Loucy (cell line): ENCODE measurements at regions not wholly inside any gene's neighbourhood (a gene's known extent, or its start where the extent isn't known, plus 50 kb on each side); places are given as distances from the start of the nearest gene placed in this dataset.

Experiments
- H2AFZ ChIP-seq: fragments of 200-600 bp; sonication (generic); 2 replicates; pipeline ENCODE4 v1.6.0; 2016; ENCODE audit warnings: antibody characterized with exemption, mild to moderate bottlenecking, low read length, moderate library complexity
- H3F3A ChIP-seq: fragments of 200-600 bp; 2 replicates; pipeline ENCODE4 v1.6.0; 2016; ENCODE audit warnings: antibody characterized with exemption, low read depth, mild to moderate bottlenecking
- H3K27me3 ChIP-seq: fragments of 200-600 bp; sonication (generic); 2 replicates; pipeline ENCODE4 v1.6.1; 2014; ENCODE audit warnings: low read length, mild to moderate bottlenecking; ENCODE audit not compliant: insufficient read depth, poor library complexity, severe bottlenecking
- H3K36me3 ChIP-seq: fragments of 200-600 bp; sonication (generic); 2 replicates; pipeline ENCODE4 v1.6.1; 2016; ENCODE audit warnings: low read length; ENCODE audit not compliant: insufficient read depth
- H3K4me1 ChIP-seq: fragments of 200-600 bp; sonication (generic); 2 replicates; pipeline ENCODE4 v1.5.1; 2014; ENCODE audit warnings: low read length, mild to moderate bottlenecking; ENCODE audit not compliant: insufficient read depth, poor library complexity, severe bottlenecking
- H3K4me2 ChIP-seq: fragments of 200-600 bp; sonication (generic); 2 replicates; pipeline ENCODE4 v1.6.0; 2014; ENCODE audit warnings: antibody characterized with exemption, low read length, low read depth, mild to moderate bottlenecking; ENCODE audit not compliant: poor library complexity, severe bottlenecking
- H3K4me3 ChIP-seq: fragments of 200-600 bp; sonication (generic); 2 replicates; pipeline ENCODE4 v1.5.1; 2014; ENCODE audit warnings: low read length, mild to moderate bottlenecking, mixed read lengths; ENCODE audit not compliant: poor library complexity, severe bottlenecking
- H3K79me2 ChIP-seq: fragments of 200-600 bp; sonication (generic); 2 replicates; pipeline ENCODE4 v1.6.1; 2014; ENCODE audit warnings: low read length; ENCODE audit not compliant: insufficient read depth
- H3K9ac ChIP-seq: fragments of 200-600 bp; sonication (generic); 2 replicates; pipeline ENCODE4 v1.6.0; 2014; ENCODE audit warnings: mild to moderate bottlenecking, low read depth, low read length, moderate library complexity; ENCODE audit not compliant: poor library complexity, severe bottlenecking
- H3K9me2 ChIP-seq: fragments of 200-600 bp; sonication (generic); replicated peaks from 2 replicates; pipeline ENCODE4 v1.6.1; 2016; ENCODE audit warnings: low read depth, low read length, mixed read lengths
- H3K9me3 ChIP-seq: fragments of 200-600 bp; sonication (generic); 2 replicates; pipeline ENCODE4 v1.6.1; 2014; ENCODE audit warnings: mild to moderate bottlenecking, antibody characterized with exemption, low read length, low read depth; ENCODE audit not compliant: insufficient read depth
- H4K20me1 ChIP-seq: fragments of 200-600 bp; sonication (generic); 2 replicates; pipeline ENCODE4 v1.6.0; 2014; ENCODE audit warnings: antibody characterized with exemption, low read length, mild to moderate bottlenecking; ENCODE audit not compliant: insufficient read depth, poor library complexity, severe bottlenecking
- EZH2phosphoT487 ChIP-seq: fragments of 200-600 bp; IDR thresholded peaks from 2 replicates; pipeline ENCODE4 v1.6.1; 2018; ENCODE audit warnings: antibody characterized with exemption, mild to moderate bottlenecking, moderate library complexity, borderline replicate concordance
- TF ChIP-seq, protein P1 (sequence below): fragments of 200-600 bp; sonication (generic); conservative IDR thresholded peaks from 2 replicates; pipeline ENCODE4 v1.5.1; 2014; ENCODE audit warnings: mild to moderate bottlenecking, antibody characterized with exemption, low read length

DNA sequence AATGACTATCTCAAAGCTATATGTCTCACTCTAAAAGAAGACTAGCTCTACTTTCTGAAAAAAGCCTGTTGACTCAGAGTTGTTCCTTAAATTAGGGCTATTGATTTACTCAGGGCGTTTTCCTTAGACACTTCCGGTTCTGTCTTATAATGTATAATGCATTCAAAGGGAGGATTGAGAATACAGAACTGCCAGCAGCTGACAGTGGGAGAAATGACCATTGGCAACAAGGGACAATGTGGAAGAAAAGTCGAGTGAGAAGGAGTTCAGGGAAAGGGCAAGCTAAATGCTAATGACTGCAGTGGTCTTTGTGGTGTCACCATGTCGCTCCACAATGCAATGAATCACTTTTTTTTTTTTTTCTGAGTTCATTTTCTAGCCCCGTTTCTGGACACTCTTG lies 65.7 kb upstream of the ANKH start:
- Histone ChIP-seq H2AFZ (peak overlapping the region; percentile 58; the same call in 1 of the 2 replicates), H3K4me1 (peaks cover 21% of the 10 kb centered on the region), H3K4me3 (no peak overlapping the region), H3F3A (no peaks in the 10 kb centered on the region; the same call in 1 of the 2 replicates), H3K9ac (no peak overlapping the region), H3K9me3 (no peaks in the 10 kb centered on the region), H3K4me2 (no peak overlapping the region), H3K79me2 (no peaks in the 10 kb centered on the region), H4K20me1 (no peaks in the 10 kb centered on the region), H3K27me3 (no peaks in the 10 kb centered on the region), H3K9me2 (no peaks in the 10 kb centered on the region), H3K36me3 (no peaks in the 10 kb centered on the region)
- no peak for TF ChIP-seq EZH2phosphoT487
- TF ChIP-seq, protein P1, sequence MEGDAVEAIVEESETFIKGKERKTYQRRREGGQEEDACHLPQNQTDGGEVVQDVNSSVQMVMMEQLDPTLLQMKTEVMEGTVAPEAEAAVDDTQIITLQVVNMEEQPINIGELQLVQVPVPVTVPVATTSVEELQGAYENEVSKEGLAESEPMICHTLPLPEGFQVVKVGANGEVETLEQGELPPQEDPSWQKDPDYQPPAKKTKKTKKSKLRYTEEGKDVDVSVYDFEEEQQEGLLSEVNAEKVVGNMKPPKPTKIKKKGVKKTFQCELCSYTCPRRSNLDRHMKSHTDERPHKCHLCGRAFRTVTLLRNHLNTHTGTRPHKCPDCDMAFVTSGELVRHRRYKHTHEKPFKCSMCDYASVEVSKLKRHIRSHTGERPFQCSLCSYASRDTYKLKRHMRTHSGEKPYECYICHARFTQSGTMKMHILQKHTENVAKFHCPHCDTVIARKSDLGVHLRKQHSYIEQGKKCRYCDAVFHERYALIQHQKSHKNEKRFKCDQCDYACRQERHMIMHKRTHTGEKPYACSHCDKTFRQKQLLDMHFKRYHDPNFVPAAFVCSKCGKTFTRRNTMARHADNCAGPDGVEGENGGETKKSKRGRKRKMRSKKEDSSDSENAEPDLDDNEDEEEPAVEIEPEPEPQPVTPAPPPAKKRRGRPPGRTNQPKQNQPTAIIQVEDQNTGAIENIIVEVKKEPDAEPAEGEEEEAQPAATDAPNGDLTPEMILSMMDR: no peak

DNA sequence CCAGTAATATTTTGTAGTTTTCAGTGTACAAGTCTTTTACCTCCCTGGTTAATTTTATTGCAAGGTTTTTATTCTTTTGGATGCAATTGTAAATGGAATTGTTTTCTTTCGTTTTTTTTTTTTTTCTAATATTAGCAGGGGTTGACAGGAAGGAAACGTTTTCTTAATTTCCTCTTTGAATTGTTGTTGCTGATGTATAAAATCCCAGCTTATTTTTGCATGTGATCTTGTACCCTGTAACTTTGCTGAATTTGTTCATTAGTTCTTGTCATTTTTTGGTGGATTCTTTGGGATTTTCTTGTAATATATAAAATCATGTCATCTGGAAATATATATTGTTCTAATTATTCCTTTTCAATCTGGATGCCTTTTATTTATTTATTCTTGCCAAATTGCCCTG lies 65.0 kb upstream of the ANKH start:
- Histone ChIP-seq H3K9me2 (no peaks in the 10 kb centered on the region), H3K4me2 (peak overlapping the region; percentile 26), H3K36me3 (no peaks in the 10 kb centered on the region), H3F3A (no peaks in the 10 kb centered on the region; the same call in 1 of the 2 replicates), H3K9ac (no peak overlapping the region), H3K4me3 (no peak overlapping the region), H3K9me3 (no peaks in the 10 kb centered on the region), H3K27me3 (no peaks in the 10 kb centered on the region), H4K20me1 (no peaks in the 10 kb centered on the region), H3K4me1 (peaks cover 21% of the 10 kb centered on the region), H2AFZ (no peak overlapping the region), H3K79me2 (no peaks in the 10 kb centered on the region)
- TF ChIP-seq, protein P1: no peak
- TF ChIP-seq EZH2phosphoT487: no peak

DNA sequence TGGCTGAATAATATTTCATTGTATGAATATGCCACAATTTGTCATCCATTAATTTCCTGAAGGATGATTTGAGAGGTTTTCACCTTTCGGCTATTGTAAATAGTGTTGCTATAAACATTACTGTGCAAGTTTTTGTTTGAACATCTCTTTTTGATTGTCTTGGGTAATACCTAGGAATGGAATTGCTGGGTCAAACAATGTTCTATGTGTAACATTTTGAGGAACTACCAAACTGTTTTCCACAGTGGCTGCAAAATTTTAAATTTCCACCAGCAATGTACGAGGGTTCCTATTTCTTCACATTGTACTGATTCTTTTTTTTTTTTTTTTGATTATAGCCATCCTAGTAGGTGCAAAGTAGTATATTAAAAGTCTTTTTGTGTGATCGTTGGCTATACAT lies 63.8 kb upstream of the ANKH start:
- Histone ChIP-seq H3F3A (no peaks in the 10 kb centered on the region; the same call in 1 of the 2 replicates), H3K4me2 (no peak overlapping the region), H3K27me3 (no peaks in the 10 kb centered on the region), H2AFZ (no peak overlapping the region), H4K20me1 (no peaks in the 10 kb centered on the region), H3K9ac (no peak overlapping the region), H3K9me2 (no peaks in the 10 kb centered on the region), H3K4me1 (peaks cover 13% of the 10 kb centered on the region), H3K9me3 (no peaks in the 10 kb centered on the region), H3K4me3 (no peak overlapping the region), H3K79me2 (no peaks in the 10 kb centered on the region), H3K36me3 (no peaks in the 10 kb centered on the region)
- TF ChIP-seq, protein P1: no peak
- no peak for TF ChIP-seq EZH2phosphoT487
